HUES6 (cell line): ENCODE measurements at regions not wholly inside any gene's neighbourhood (a gene's known extent, or its start where the extent isn't known, plus 50 kb on each side); places are given as distances from the start of the nearest gene placed in this dataset.

Source experiments
- H3K27ac ChIP-seq: 2 replicates; pipeline ENCODE4 v1.7.0; 2013; ENCODE audit warnings: low read depth, mild to moderate bottlenecking, low read length, inconsistent platforms
- H3K27me3 ChIP-seq: 2 replicates; pipeline ENCODE4 v1.6.1; 2013; ENCODE audit warnings: low read length; ENCODE audit not compliant: control insufficient read depth, insufficient read depth
- H3K36me3 ChIP-seq: 2 replicates; pipeline ENCODE4 v1.6.1; 2013; ENCODE audit warnings: low read length; ENCODE audit not compliant: control insufficient read depth, insufficient read depth
- H3K4me1 ChIP-seq: 2 replicates; pipeline ENCODE4 v1.6.1; 2013; ENCODE audit warnings: low read length; ENCODE audit not compliant: control insufficient read depth, insufficient read depth
- H3K4me3 ChIP-seq: 2 replicates; pipeline ENCODE4 v1.5.1; 2013; ENCODE audit warnings: low read depth, low read length
- H3K9ac ChIP-seq: one replicate; pipeline ENCODE4 v1.6.1; 2013; ENCODE audit warnings: mild to moderate bottlenecking, low read length
- H3K9me3 ChIP-seq: 2 replicates; pipeline ENCODE4 v1.6.1; 2013; ENCODE audit warnings: low read depth, low read length; ENCODE audit not compliant: control insufficient read depth, insufficient read depth

DNA sequence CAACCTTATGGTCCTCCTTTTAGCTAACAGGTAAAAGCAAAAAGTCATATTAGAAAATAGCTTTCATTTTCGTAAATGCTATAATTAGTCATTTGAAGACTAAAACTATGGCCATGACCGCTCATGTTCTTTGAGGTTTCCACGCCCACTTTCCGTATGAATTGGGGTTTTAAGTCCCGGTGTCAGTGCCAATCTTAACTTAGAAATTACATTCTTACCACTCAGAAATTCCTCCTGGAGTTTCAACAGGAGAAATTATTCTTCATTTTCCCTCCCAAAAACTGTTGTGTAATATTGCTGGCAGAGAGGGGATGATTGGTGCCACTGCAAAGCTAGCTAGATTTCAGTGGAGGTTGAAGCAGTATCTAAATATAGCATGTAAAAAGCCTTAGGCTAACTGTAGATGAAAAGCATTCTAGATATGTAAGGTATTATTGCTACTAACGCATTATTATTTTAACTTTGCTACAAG, 71.0 kb upstream of the MDFIC2 start:
- Histone ChIP-seq H3K9me3 (no peaks in the 10 kb centered on the region), H3K4me3 (no peak overlapping the region), H3K9ac (no peak overlapping the region), H3K36me3 (no peaks in the 10 kb centered on the region), H3K27me3 (no peaks in the 10 kb centered on the region), H3K4me1 (peaks cover 14% of the 10 kb centered on the region), H3K27ac (no peak overlapping the region)

DNA sequence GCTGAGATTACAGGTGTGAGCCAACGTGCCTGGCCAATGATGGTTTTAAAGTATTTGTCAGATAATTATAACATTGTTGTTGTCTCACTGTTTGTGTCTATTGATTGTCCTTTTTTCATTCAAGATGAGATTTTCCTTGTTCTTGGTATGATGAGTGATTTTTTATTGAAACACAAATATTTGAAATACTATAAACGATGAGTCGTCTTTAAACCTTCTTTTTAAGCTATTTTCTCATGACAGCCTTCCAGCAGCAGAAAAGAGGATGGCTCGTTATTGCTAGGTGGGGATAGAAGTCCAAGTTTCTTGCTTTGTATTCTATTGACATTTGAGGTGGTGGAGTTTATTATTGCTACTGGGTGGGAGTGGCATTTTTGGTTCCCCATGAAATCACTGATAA, 61.7 kb upstream of the MDFIC2 start:
- Histone ChIP-seq H3K9me3 (no peaks in the 10 kb centered on the region), H3K4me1 (no peaks in the 10 kb centered on the region), H3K27me3 (no peaks in the 10 kb centered on the region), H3K36me3 (no peaks in the 10 kb centered on the region), H3K4me3 (no peak overlapping the region), H3K27ac (no peak overlapping the region), H3K9ac (no peak overlapping the region)
